ENCODE measurements at regions not wholly inside any gene's neighbourhood (a gene's known extent, or its start where the extent isn't known, plus 50 kb on each side); places are given as distances from the start of the nearest gene placed in this dataset.
"Not testable (repeated sequence)": the region's sequence is repeated elsewhere in the genome, so short reads cannot be mapped to it uniquely, and the experiment has no call there.

DNA sequence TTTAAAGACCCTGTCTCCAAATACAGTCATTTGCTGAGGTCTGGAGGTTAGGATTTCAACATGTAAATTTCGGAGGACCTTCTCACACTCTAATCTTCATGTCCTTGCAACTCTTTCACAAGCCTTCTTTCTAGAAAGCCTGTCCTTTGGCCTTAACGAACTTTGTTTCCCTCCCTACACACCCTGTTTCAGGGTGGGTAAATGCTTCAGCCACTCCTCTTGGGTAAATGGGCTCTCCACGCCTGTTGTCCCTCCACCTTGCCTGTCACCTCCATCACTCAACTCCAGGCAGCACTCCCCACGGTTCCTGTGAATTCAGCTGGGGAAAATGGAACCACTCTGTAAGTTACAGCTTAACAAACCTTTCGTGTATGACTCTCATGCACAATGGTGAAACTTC lies 84.0 kb upstream of the COG2 start:
- DNase-seq (ENCODE audit: low read depth): no peak

DNA sequence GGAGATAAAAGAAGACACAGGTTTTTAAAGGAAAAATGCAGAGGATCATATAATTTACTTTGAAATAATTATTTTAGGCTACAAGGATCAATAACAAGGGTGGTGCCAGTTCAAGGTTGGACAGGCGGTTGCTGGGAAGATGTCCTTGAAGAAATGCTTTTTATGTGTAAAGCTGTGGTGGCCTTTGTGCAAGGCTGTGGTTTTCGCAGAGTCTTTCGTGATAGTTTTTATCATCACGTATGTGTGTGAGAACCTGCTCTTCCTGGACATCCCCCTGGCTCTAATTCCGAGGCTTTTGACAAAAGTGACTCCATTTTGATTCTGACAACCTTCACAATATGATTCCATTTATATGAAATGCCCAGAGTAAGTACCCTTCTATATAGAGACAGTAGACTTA lies 85.8 kb upstream of the COG2 start:
- no peak for DNase-seq (ENCODE audit: low read depth)

- DNase-seq (ENCODE audit: low read depth): no peak
These were observed 86.5 kb upstream of the COG2 start for GRCh38 chr1:230555814-230556213.

DNA sequence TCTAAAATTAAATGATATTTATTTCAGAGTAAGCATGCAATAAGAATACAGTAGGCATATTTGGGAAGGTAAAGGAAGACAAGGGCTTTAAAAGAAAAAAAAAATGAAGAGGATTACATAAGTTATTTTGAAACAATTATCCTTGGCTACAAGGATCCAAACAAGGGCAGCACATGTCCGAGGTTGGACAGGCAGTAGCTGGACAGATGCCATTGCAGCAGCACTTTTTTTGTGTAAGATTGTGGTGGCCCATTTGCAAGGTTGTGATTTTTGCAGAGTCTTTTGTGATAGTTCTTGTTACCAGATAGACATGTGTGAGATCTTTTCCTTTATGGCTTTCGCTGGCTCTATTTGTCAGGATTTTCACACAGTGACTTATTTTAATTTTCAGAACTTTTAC lies 89.4 kb upstream of the COG2 start:
- DNase-seq (ENCODE audit: low read depth): no peak

DNA sequence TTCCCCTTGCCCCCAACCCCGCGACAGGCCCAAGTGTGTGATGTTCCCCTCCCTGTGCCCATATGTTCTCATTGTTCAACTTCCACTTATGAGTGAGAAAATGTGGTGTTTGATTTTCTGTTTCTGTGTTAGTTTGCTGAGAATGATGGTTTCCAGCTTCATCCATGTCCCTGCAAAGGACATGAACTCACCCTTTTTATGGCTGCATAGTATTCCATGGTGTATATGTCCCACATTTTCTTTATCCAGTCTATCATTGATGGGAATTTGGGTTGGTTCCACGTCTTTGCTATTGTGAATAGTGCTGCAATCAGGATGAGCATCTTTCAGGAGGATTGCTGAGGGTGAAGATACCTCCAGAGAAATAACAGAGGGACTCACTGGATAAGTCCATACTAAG lies 91.3 kb upstream of the COG2 start:
- not testable (repeated sequence) for DNase-seq (ENCODE audit: low read depth)

- DNase-seq (ENCODE audit: low read depth): peak; percentile 51
These were observed 91.9 kb upstream of the COG2 start for GRCh38 chr1:230550428-230550827.

GRCh38 chr1:230549625-230550024 lies 92.7 kb upstream of the COG2 start:
- no peak for DNase-seq (ENCODE audit: low read depth)

DNA sequence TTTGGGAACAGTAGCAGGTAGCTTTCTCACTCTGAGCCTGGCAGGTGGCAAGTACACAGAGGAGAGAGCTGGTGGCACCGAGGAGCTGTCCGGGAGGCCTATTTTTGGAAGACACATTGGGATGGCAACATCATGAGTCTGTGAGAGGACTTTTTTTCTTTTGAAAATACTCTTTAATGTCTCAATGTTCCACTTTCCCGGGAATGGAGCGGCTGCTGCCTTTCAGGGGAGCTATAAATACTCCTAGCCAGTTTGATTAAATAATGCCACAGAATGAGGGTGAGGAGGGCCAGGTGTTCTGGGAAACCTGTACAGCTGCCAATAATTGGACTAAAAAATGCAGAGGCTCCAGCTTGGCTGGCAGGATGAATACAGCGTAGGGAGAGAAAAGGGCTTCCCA lies 93.3 kb upstream of the COG2 start:
- no peak for DNase-seq (ENCODE audit: low read depth)

GRCh38 chr1:230548357-230548756 lies 93.9 kb upstream of the COG2 start:
- no peak for DNase-seq (ENCODE audit: low read depth)

GRCh38 chr1:230545181-230545580 lies 97.1 kb upstream of the COG2 start:
- peak; percentile 61 for DNase-seq (ENCODE audit: low read depth)

- DNase-seq (ENCODE audit: low read depth): no peak
These were observed 97.5 kb upstream of the COG2 start for GRCh38 chr1:230544758-230545157.

GRCh38 chr1:230543085-230543484 lies 99.2 kb upstream of the COG2 start:
- DNase-seq (ENCODE audit: low read depth): no peak

- no peak for DNase-seq (ENCODE audit: low read depth)
These were observed 99.6 kb upstream of the COG2 start for GRCh38 chr1:230542681-230543080.

GRCh38 chr1:230542054-230542453 lies 100.2 kb upstream of the COG2 start:
- peak; percentile 68 for DNase-seq (ENCODE audit: low read depth)

DNA sequence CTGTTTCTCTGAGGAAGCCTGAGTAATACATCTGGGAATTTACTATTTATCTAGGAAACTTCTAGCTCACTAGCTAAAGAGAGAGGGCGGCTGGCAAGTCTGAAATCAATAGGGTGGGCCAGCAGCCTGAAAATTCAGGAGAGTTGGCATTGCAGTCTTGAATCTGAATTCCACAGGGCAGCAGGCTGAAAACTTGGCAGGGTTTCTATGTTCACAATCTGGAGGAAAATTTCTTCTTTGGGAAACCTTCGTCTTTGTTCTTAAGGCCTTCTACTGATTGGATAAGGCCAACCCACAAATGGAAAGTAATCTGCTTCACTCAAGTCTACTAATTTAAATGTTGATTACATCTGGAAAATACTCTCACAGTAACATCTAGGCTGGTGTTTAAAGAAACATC lies 101.0 kb upstream of the COG2 start:
- no peak for DNase-seq (ENCODE audit: low read depth)

GRCh38 chr1:230540421-230541155 lies 101.7 kb upstream of the COG2 start:
- no peak for DNase-seq (ENCODE audit: low read depth)

DNA sequence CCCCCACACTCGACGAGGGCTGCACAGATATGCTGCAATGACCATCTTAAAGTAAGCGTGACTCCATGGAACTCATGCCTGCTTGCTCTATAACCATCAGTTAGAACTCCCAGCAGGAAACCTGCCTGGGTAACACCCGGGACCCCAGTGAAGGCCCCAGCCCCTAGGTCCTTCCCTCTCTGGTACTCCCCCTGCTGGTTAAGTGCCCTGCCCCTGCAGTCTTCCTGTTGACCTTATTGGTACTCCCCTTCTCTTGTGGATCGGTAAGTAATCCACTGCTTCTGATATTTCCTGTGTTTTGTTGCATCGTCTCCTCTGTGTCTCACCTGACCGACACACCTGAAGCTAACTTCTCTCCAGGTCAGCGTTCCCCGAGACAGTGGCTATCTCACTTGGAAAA lies 104.8 kb upstream of the COG2 start:
- no peak for DNase-seq (ENCODE audit: low read depth)

DNA sequence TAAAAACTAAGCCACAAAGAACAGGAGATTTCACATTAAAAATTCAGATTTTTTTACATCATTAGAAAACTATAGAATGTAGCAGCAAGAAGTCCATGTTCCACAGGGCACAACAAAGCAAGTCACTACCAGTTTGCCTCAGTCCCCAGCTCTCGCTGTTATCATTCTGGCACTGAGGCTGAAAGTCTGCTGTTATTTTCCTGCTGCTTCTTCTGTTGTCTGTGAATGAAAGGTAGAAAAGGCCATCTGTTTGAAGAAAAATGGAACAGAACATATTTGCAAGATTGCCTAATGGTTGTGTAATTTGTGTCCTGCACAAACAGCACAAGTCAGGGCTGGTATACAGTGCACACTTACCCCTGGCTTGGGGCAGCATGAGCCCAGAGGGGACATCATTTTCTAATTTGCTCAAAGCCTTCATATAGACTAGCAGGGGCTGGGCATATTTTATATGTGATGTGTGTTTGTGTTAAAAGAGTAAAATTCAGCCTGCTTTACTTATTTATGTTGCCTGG lies 105.6 kb upstream of the COG2 start:
- no peak for DNase-seq (ENCODE audit: low read depth)

DNA sequence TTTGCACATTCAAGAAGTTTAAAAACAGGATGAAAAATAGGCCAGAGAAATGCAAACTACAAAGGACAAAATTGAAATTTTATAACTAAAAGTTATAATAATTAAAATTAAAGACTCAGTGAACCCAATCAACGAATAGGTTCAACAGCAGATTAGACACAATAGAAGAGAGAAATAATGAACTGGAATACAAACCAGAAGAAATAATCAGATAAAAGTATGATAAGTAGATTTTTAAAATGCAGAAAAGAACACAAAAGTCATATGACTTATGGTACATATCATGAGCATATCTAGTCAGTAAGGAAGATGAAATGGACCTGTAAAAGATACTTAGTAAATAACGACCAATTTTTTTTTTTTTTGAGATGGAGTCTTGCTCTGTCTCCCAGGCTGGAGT lies 108.1 kb upstream of the COG2 start:
- DNase-seq (ENCODE audit: low read depth): no peak

DNA sequence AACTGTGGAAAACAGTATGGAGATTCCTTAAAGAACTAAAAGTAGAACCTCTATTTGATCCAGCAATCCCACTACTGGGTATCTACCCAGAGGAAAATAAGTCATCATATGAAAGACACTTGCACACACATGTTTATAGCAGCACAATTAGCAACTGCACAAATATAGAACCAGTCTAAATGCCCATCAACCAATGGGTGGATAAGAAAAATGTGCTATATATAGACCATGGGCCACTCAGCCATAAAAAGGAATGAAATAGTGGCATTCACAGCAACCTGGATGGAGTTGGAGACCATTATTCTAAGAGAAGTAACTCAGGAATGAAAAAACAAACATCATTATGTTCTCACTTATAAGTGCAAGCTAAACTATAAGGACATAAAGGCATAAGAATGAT lies 105.0 kb upstream of the PGBD5 start:
- no peak for DNase-seq (ENCODE audit: low read depth)

- DNase-seq (ENCODE audit: low read depth): no peak
These were observed 93.1 kb upstream of the PGBD5 start for GRCh38 chr1:230519246-230519645.

DNA sequence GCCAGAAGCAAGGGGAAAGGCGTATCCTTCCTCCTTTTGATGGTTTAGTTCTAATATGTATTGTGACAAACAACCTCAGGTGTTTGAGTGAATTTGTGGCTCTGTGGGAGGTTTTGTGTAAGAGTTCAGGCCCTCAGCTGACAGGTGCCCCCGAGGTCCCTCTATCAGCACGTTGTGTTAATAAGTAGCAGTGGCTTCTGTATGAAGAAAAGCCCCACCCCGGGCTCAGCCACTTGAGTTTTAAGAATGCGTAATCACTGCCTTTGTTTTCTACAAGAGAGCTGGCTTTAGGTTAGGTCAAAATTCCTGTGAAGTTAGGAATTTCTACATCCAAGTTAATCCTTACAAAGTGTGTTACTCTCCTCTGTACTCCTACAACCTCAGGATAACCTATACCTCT lies 92.4 kb upstream of the PGBD5 start:
- DNase-seq (ENCODE audit: low read depth): peak; percentile 48

DNA sequence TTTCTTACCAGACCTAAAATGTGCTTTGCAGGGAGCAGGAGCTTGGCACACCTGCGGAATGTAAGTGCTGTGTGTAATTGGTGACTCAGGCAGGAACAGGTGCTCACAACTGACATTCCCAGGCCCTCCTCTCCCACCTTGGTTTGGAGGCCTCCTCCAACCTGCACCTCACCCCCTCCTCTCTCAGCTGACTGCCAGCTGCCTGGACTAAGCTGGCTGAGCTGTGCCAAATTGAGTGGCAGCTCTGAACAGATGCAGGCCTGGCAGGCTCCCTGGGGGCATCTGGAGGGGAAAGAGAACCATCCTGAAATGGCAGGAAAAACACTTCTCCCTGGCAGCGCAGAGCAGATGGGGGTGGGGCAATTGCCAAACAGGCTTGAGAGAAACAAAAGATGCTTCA lies 91.7 kb upstream of the PGBD5 start:
- peak; percentile 82 for DNase-seq (ENCODE audit: low read depth)

GRCh38 chr1:230517326-230517725 lies 91.2 kb upstream of the PGBD5 start:
- DNase-seq (ENCODE audit: low read depth): no peak
